ENCODE measurements at regions not wholly inside any gene's neighbourhood (a gene's known extent, or its start where the extent isn't known, plus 50 kb on each side); places are given as distances from the start of the nearest gene placed in this dataset.

GRCh38 chr3:64451283-64452012 is 226.2 kb upstream of the PRICKLE2 start:
- Histone ChIP-seq H3K4me1 (no peaks in the 10 kb centered on the region), H3K4me2 (no peak overlapping the region), H3K9me3 (no peaks in the 10 kb centered on the region), H3K4me3 (no peak overlapping the region), H3K27ac (no peak overlapping the region)
- WGBS (ENCODE audit: missing lambda C conversion rate) = 70% methylated on average over 6 of the region's 6 CpGs
- FAIRE-seq = no peak
- ChIA-PET CTCF (interaction anchor here (0.7 to 3.2 kb wide), 4 partner anchors 12 to 1819 kb away, joined by 3 to 13 read pairs (median 4); no protein-coding TSS in a partner anchor), POLR2A (interaction anchor here (0.7 kb wide), 1 partner anchor 428 kb away, joined by 3 read pairs; no protein-coding TSS in a partner anchor)
- no peak for DNase-seq (ENCODE audit: low read depth in 1 of 2, low spot score in 1 of 2)
- ATAC-seq = no peak
- TF ChIP-seq NR3C1 (IDR thresholded peaks at IDR 0.05) (no peak), CBX8 (IDR thresholded peaks at IDR 0.05) (no peak)

GRCh38 chr3:64450396-64450956 is 225.2 kb upstream of the PRICKLE2 start:
- no peaks in the 10 kb centered on the region for H3K4me1 ChIP-seq
- no peak overlapping the region for H3K4me2 ChIP-seq
- no peaks in the 10 kb centered on the region for H3K9me3 ChIP-seq
- no peak for TF ChIP-seq FOSB (CRISPR knock-in tag; IDR thresholded peaks at IDR 0.05)
- TF ChIP-seq EHMT2 (IDR thresholded peaks at IDR 0.05; ENCODE audit: low read depth) = no peak
- no peak for TF ChIP-seq NPAS2 (CRISPR knock-in tag; IDR thresholded peaks at IDR 0.05; ENCODE audit: borderline replicate concordance)
- no peak for TF ChIP-seq POLR2AphosphoS2 (conservative IDR thresholded peaks at IDR 0.05; ENCODE audit: low read length)
- no peak for TF ChIP-seq HOXB5 (CRISPR knock-in tag; IDR thresholded peaks at IDR 0.05)
- TF ChIP-seq EHF (CRISPR knock-in tag; IDR thresholded peaks at IDR 0.05) = no peak
- TF ChIP-seq FOXS1 (CRISPR knock-in tag; IDR thresholded peaks at IDR 0.05) = no peak
- no peak for TF ChIP-seq ATOH8 (CRISPR knock-in tag; IDR thresholded peaks at IDR 0.05; ENCODE audit: low read depth)
- no peak overlapping the region for H3K4me3 ChIP-seq
- CTCF ChIA-PET = interaction anchor here (0.7 to 3.2 kb wide), 3 partner anchors 13 to 1820 kb away, joined by 3 to 13 read pairs (median 5); no protein-coding TSS in a partner anchor
- DNase-seq (ENCODE audit: low read depth in 1 of 2, low spot score in 1 of 2) (no peak), FAIRE-seq (no peak), ATAC-seq (no peak)
- 67% methylated on average over 5 of the region's 5 CpGs for WGBS (ENCODE audit: missing lambda C conversion rate)
- POLR2A ChIA-PET = no interaction called here
- no peak overlapping the region for H3K27ac ChIP-seq

- POLR2A ChIA-PET = no interaction called here
- CTCF ChIA-PET = interaction anchor here (1.4 to 1.6 kb wide), 2 partner anchors 10 to 20 kb away, joined by 3 to 4 read pairs; no protein-coding TSS in a partner anchor
- Histone ChIP-seq H3K27ac (no peak overlapping the region), H3K4me3 (no peak overlapping the region), H3K4me1 (peaks cover 5% of the 10 kb centered on the region; the same call in 2 of the 3 replicates), H3K4me2 (no peak overlapping the region), H3K9me3 (no peaks in the 10 kb centered on the region)
- ATAC-seq (no peak), FAIRE-seq (no peak), DNase-seq (ENCODE audit: low read depth in 1 of 2, low spot score in 1 of 2) (no peak)
- WGBS (ENCODE audit: missing lambda C conversion rate) = 71% methylated on average over 2 of the region's 2 CpGs
- TF ChIP-seq EHMT2 (IDR thresholded peaks at IDR 0.05; ENCODE audit: low read depth) (no peak), HOXB13 (CRISPR knock-in tag; IDR thresholded peaks at IDR 0.05; ENCODE audit: low read depth) (no peak), RNF2 (IDR thresholded peaks at IDR 0.05; ENCODE audit: borderline replicate concordance, low read depth) (no peak), HOXA7 (CRISPR knock-in tag; IDR thresholded peaks at IDR 0.05) (no peak), EHF (CRISPR knock-in tag; IDR thresholded peaks at IDR 0.05) (no peak), ESRRA (IDR thresholded peaks at IDR 0.05; ENCODE audit: borderline replicate concordance, low read length) (no peak), CBX2 (IDR thresholded peaks at IDR 0.05; ENCODE audit: borderline replicate concordance, low read depth) (no peak), TP53 (CRISPR knock-in tag; IDR thresholded peaks at IDR 0.05) (no peak)
Observed at GRCh38 chr3:64449026-64449425, 223.8 kb upstream of the PRICKLE2 start.

- ChIA-PET CTCF (interaction anchor here (0.9 kb wide), 1 partner anchor 57 kb away, joined by 3 read pairs; no protein-coding TSS in a partner anchor), POLR2A (no interaction called here)
- H3K27ac ChIP-seq = no peak overlapping the region
- TF ChIP-seq EP300 (IDR thresholded peaks at IDR 0.05) = no peak
- FAIRE-seq = no peak
- 87% methylated on average over 5 of the region's 5 CpGs for WGBS (ENCODE audit: missing lambda C conversion rate)
- peak overlapping the region; percentile 97 for H3K4me2 ChIP-seq
- H3K4me1 ChIP-seq = peaks cover 16% of the 10 kb centered on the region
- no peak for DNase-seq (ENCODE audit: low read depth in 1 of 2, low spot score in 1 of 2)
- peak overlapping the region; percentile 88 for H3K4me3 ChIP-seq
- ATAC-seq = no peak
- H3K9me3 ChIP-seq = no peaks in the 10 kb centered on the region
Observed at GRCh38 chr3:64445944-64446300, 220.7 kb upstream of the PRICKLE2 start.
